Kidney (tissue), 13 donors: ENCODE measurements at regions not wholly inside any gene's neighbourhood (a gene's known extent, or its start where the extent isn't known, plus 50 kb on each side); places are given as distances from the start of the nearest gene placed in this dataset.

Experiments used
- DNase-seq, 5 donors: peaks; one replicate each; pipeline ENCODE4 v3.0.0-alpha.2; 2013 to 2020
- FAIRE-seq: peaks from 2 replicates; lab custom pipeline; 2012; peaks lifted over from hg19 to GRCh38; lab: Jason Lieb, UNC
- H3K27ac ChIP-seq, 2 donors: one replicate each; pipeline ENCODE4 v1.7.0; 2013; ENCODE audit warnings: low read depth in 2 of 2, low read length in 2 of 2, inconsistent platforms in 1 of 2
- H3K27me3 ChIP-seq: one replicate; pipeline ENCODE4 v1.7.1; 2013; ENCODE audit warnings: low read length, inconsistent platforms; ENCODE audit not compliant: control insufficient read depth, insufficient read depth
- H3K36me3 ChIP-seq, 3 donors: one replicate each; pipeline versions ENCODE4 v1.7.0 to v1.7.1; 2013; ENCODE audit warnings: low read length in 3 of 3, control low read depth in 1 of 3, inconsistent platforms in 1 of 3; ENCODE audit not compliant: insufficient read depth in 3 of 3, control insufficient read depth in 2 of 3
- H3K4me1 ChIP-seq, 3 donors: one replicate each; pipeline versions ENCODE4 v1.7.0 to v1.7.1; 2013; ENCODE audit warnings: low read length in 3 of 3, inconsistent platforms in 1 of 3, low read depth in 1 of 3; ENCODE audit not compliant: control insufficient read depth in 2 of 3, insufficient read depth in 2 of 3
- H3K4me3 ChIP-seq, 3 donors: one replicate each; pipeline versions ENCODE4 v1.7.0 to v1.8.1; 2013; ENCODE audit warnings: low read length in 3 of 3, control low read depth in 1 of 3, inconsistent platforms in 1 of 3
- H3K9ac ChIP-seq, 3 donors: one replicate each; pipeline versions ENCODE4 v1.7.0 to v1.7.1; 2013; ENCODE audit warnings: low read length in 3 of 3, control low read depth in 1 of 3, inconsistent platforms in 1 of 3
- H3K9me3 ChIP-seq, 3 donors: one replicate each; pipeline versions ENCODE4 v1.7.0 to v1.7.1; 2013; ENCODE audit warnings: low read length in 3 of 3, control low read depth in 1 of 3, inconsistent platforms in 1 of 3; ENCODE audit not compliant: control insufficient read depth in 2 of 3, insufficient read depth in 1 of 3
- CTCF ChIP-seq: IDR thresholded peaks from 3 replicates; pipeline ENCODE4 v1.5.1; 2012; ENCODE audit warnings: mild to moderate bottlenecking, moderate library complexity, borderline replicate concordance; ENCODE audit not compliant: insufficient read depth; ENCODE audit errors: extremely low read depth
- intact Hi-C: fragments of 100-400 bp; cut with DNase I; formaldehyde crosslinking; loops from one replicate; pipeline ENCODE4 v1.11.1; 2022
- donor health status: control.
- donor health status: control.
- donor health status: control.
- donor health status: control.
- donor health status: control.
- donor health status: DM: yes; HTN: yes; CAD: no.
- donor health status: Normal renal cell carcinoma (clear cell type).

GRCh38 chr2:67548317-67549201 is 151.4 kb downstream of the ETAA1 start:
- Histone ChIP-seq H3K9ac (no peak overlapping the region), H3K27ac (no peak overlapping the region), H3K4me3 (no peak overlapping the region), H3K9me3 (no peaks in the 10 kb centered on the region), H3K4me1 (no peaks in the 10 kb centered on the region), H3K36me3 (no peaks in the 10 kb centered on the region), H3K27me3 (no peaks in the 10 kb centered on the region)
- TF ChIP-seq CTCF: no peak
- no peak for DNase-seq
- intact Hi-C loops: no loop called here
- FAIRE-seq: no peak

GRCh38 chr2:67559156-67559555 is 162.0 kb downstream of the ETAA1 start:
- H3K9ac ChIP-seq: no peak overlapping the region
- H3K27me3 ChIP-seq: no peaks in the 10 kb centered on the region
- no peak for TF ChIP-seq CTCF
- no peaks in the 10 kb centered on the region for H3K36me3 ChIP-seq
- intact Hi-C loops: no loop called here
- H3K4me1 ChIP-seq: peaks cover 0 to 3% (median 0%) of the 10 kb centered on the region in 3 donors
- H3K27ac ChIP-seq: no peak overlapping the region
- no peak overlapping the region for H3K4me3 ChIP-seq
- DNase-seq (no peak), FAIRE-seq (no peak)
- H3K9me3 ChIP-seq: no peaks in the 10 kb centered on the region

- TF ChIP-seq CTCF: no peak
- Histone ChIP-seq H3K27me3 (no peaks in the 10 kb centered on the region), H3K4me1 (peaks cover 0 to 3% (median 0%) of the 10 kb centered on the region in 3 donors), H3K9me3 (no peaks in the 10 kb centered on the region), H3K36me3 (no peaks in the 10 kb centered on the region), H3K27ac (no peak overlapping the region), H3K4me3 (no peak overlapping the region), H3K9ac (no peak overlapping the region)
- DNase-seq: no peak
- intact Hi-C loops: no loop called here
- no peak for FAIRE-seq
Measured at GRCh38 chr2:67560771-67561456, 163.8 kb downstream of the ETAA1 start.
